Epithelial cell of esophagus (primary cell): ENCODE measurements at regions not wholly inside any gene's neighbourhood (a gene's known extent, or its start where the extent isn't known, plus 50 kb on each side); places are given as distances from the start of the nearest gene placed in this dataset.
"Not testable (repeated sequence)": the region's sequence is repeated elsewhere in the genome, so short reads cannot be mapped to it uniquely, and the experiment has no call there.

ENCODE experiments used
- DNase-seq: peaks from one replicate; pipeline ENCODE4 v3.0.0; 2010; ENCODE audit warnings: low read depth
- H3K4me3 ChIP-seq: 2 replicates; pipeline ENCODE4 v1.5.1; 2011; ENCODE audit warnings: mild to moderate bottlenecking, low read length, control low read depth
- CTCF ChIP-seq: IDR thresholded peaks from 2 replicates; pipeline ENCODE4 v1.5.1; 2011; ENCODE audit warnings: low read depth, mild to moderate bottlenecking, low read length, control low read depth, inconsistent platforms; ENCODE audit not compliant: insufficient read depth; ENCODE audit errors: missing control alignments

GRCh38 chr9:31166516-31166915 lies 1217.9 kb upstream of the ACO1 start:
- DNase-seq: no peak
- no peak overlapping the region for H3K4me3 ChIP-seq
- no peak for TF ChIP-seq CTCF

GRCh38 chr9:31168161-31168560 lies 1216.3 kb upstream of the ACO1 start:
- peak; percentile 96 for DNase-seq
- no peak overlapping the region for H3K4me3 ChIP-seq
- no peak for TF ChIP-seq CTCF

- no peak overlapping the region for H3K4me3 ChIP-seq
- TF ChIP-seq CTCF: no peak
- no peak for DNase-seq
Measured at GRCh38 chr9:31174681-31175080, 1209.8 kb upstream of the ACO1 start.

- TF ChIP-seq CTCF: no peak
- H3K4me3 ChIP-seq: no peak overlapping the region
- peak; percentile 57 for DNase-seq
Measured at GRCh38 chr9:31183866-31184265, 1200.6 kb upstream of the ACO1 start.

GRCh38 chr9:31185831-31186230 lies 1198.6 kb upstream of the ACO1 start:
- no peak overlapping the region for H3K4me3 ChIP-seq
- TF ChIP-seq CTCF: no peak
- DNase-seq: peak; percentile 98

- no peak for DNase-seq
- H3K4me3 ChIP-seq: no peak overlapping the region
- TF ChIP-seq CTCF: no peak
Measured at GRCh38 chr9:31188496-31188895, 1195.9 kb upstream of the ACO1 start.

- no peak overlapping the region for H3K4me3 ChIP-seq
Measured at GRCh38 chr9:31210978-31211570, 1173.4 kb upstream of the ACO1 start.

GRCh38 chr9:31229976-31230375 lies 1154.5 kb upstream of the ACO1 start:
- not testable (repeated sequence) for H3K4me3 ChIP-seq, DNase-seq

More at GRCh38 chr9:31210978-31211570, 1173.4 kb upstream of the ACO1 start:
- TF ChIP-seq CTCF: no peak
- DNase-seq: no peak
